Posterior vena cava (tissue), 2 donors: ENCODE measurements at regions not wholly inside any gene's neighbourhood (a gene's known extent, or its start where the extent isn't known, plus 50 kb on each side); places are given as distances from the start of the nearest gene placed in this dataset.
"Not testable (repeated sequence)": the region's sequence is repeated elsewhere in the genome, so short reads cannot be mapped to it uniquely, and the experiment has no call there.

ENCODE experiments used
- DNase-seq: peaks from one replicate; pipeline ENCODE4 v3.0.0-alpha.2; 2020; ENCODE audit warnings: low spot score
- intact Hi-C, 2 donors: fragments of 100-400 bp; cut with DNase I; formaldehyde crosslinking; loops; one replicate each; pipeline versions ENCODE4 v1.14.1 to v1.14.2; 2022 to 2023
- donor health status: DM: yes; HTN: yes; CAD: no.
- donor health status: DM: yes; HTN: yes; CAD: no.

- intact Hi-C loops, result no loop called here
- no peak for DNase-seq
Observed at GRCh38 chr17:20926532-20926931, 116.3 kb downstream of the USP22 start.

DNA sequence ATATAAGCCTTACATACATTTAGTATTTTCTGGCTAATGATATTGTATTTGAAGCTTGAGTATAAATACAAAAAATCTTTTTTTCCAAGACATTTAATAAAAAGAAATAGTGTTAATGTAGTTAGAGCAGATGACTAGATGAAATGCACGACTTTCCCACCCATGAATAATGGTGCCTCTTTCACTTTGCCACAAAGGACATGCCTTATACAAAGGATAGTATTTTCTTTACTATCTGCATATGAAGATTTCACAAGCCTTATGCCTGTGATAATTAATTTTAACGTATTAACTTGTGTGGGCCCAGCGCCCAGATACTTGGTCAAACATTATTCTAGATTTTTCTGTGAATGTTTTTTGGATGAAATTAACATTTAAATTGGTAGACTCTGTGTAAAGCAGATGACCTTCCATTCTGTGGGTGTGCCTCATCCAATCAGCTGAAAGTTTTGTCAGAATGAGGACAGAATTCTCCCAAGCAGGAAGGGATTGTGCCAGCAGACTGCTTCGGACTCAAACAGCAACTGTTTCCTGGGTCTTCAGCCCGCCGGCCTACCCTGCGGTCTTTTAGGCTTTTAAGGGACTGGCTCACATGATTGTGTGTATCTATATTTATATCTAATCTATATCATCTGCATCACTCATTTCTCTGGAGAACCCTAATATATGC, 115.4 kb downstream of the USP22 start:
- DNase-seq, result no peak
- intact Hi-C loops, result no loop called here

GRCh38 chr17:20929334-20929733, 113.5 kb downstream of the USP22 start:
- intact Hi-C loops, result no loop called here
- no peak for DNase-seq

GRCh38 chr17:20930081-20930760, 112.6 kb downstream of the USP22 start:
- intact Hi-C loops, result no loop called here
- DNase-seq, result no peak

- DNase-seq, intact Hi-C loops: not testable (repeated sequence)
Observed at GRCh38 chr17:20933040-20933439, 109.8 kb downstream of the USP22 start.

DNA sequence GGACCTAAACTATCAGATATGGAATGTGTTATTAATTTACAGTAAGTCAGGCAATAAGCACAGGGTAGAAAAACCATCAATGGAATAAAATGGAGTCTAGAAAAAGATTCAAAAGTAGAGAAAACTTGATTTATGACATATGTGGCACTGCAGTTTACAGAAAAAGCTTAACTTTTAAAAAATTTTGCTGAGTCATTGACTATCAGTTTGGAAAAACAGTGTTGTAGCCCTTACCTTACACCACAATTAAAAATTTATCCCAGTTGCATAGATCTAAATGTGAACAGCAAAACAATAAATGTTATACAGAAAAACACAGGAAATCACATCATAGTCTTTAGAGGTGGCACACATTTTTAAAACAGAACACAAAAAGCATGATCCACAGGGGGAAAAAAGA, 108.5 kb downstream of the USP22 start:
- intact Hi-C loops, result no loop called here
- DNase-seq, result no peak

DNA sequence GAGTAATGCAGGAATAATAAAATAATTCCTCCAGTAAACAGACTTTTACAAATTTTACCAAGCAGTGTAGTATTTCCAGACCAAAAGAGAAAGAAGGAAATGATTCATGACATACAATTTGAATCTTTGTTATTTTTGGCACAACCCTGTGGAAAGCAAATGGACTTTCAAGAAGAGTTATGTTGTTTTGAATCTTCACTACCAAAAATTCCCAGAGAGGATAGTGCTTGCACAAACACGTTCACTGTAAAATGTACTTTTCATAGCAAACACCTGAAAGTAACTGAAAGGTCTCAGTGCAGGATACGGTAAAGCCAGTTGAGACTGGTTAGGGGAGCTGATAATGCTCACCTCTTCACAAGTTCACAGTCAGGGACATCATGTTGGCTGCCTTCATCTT, 107.1 kb downstream of the USP22 start:
- intact Hi-C loops, result no loop called here
- no peak for DNase-seq

DNA sequence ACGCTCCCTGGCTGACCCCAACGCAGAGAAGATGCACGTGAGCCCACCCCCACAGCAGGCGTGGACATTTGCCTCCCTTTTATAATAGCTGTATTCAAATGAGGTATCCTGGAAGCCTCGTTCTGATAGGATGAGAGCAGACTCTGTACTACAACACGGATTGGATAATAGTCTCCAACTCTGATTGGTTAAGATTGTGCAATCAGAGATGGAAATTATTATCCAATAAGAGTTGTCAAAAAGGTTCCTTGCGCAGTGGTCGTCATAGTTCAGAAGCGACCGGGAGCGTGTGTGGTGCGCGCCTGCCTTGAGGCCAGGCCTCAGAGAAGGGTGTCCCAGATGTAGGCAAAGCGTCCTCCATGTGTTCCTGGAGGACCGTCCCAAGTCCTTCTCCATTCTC, 104.6 kb downstream of the USP22 start:
- DNase-seq, result no peak
- intact Hi-C loops, result no loop called here

DNA sequence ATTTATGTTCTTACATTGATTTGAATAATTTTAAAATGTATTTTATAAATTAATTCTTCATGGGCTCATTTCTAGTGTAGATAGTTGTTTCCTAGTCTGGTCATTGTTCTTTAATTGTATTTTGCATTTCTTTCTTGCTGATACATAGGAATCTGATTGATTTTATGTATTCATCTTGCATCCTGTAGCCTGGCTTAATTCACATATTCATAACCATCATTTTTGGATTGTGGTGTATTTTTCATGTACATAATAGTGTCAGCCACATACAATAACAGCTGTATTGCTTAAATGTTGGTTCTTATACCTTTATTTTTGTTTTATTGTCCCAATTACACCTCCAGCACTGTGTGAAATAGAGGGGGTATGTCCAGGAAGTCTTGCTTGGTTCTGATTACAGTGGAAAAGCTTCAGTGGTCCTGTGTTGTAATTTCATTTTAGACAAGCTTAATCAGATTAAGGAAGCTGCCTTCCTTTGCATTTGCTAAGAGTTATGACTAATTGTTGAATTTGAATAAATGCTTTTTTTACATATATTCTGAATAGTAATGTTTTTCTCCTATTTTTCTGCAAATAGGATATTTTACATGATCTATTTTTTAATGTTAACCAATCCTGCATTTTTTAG, 103.7 kb downstream of the USP22 start:
- intact Hi-C loops, result no loop called here
- no peak for DNase-seq

DNA sequence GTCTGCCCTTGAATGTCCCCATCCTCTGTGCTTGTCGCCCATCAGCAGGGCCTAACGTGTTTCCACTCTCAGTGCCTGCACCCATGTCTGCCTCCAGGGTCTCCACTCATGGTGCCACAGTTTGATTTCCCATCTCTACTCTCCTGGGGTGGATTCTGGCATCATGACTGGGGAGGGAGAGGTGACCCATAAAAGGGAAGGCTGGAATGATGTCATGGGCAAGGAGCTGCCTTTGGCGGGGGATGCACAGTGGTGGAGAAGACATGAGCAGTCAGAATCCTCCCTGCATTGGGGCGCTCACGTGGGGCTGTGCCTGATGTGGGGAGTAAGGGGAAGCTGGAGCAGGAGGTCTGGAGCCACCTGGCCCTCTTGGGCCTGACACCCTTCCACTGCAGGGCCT, 100.9 kb downstream of the USP22 start:
- intact Hi-C loops, result no loop called here
- DNase-seq, result no peak

- intact Hi-C loops, result no loop called here
Observed at GRCh38 chr17:20944014-20944865, 98.6 kb downstream of the USP22 start.

GRCh38 chr17:20947708-20948107, 95.1 kb downstream of the USP22 start:
- DNase-seq, intact Hi-C loops: not testable (repeated sequence)

More at GRCh38 chr17:20944014-20944865, 98.6 kb downstream of the USP22 start:
- no peak for DNase-seq

- DNase-seq, result no peak
- intact Hi-C loops, result no loop called here
Observed at GRCh38 chr17:20948984-20949777, 93.6 kb downstream of the USP22 start.
